ENCODE measurements at regions not wholly inside any gene's neighbourhood (a gene's known extent, or its start where the extent isn't known, plus 50 kb on each side); places are given as distances from the start of the nearest gene placed in this dataset.

DNA sequence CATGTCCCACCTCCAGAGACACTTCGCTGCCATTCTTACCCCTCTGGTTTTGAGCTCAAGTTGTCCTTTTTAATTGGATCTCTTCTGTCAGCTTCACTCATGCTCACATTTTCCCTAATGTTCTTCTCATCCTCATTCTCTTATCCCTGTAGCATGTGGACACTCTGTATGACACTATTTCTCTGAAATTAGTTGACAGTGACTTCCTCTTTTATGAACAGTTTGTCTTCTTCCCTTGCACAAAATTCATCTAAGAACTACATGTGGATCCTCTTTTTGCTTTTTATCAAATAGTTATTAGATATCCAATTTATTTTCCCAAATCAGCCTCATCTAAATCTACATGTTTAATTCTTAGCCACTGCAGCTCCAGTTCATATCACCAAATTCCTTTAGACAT, 676.2 kb downstream of the MAT2B start:
- DNase-seq (ENCODE audit: extremely low read depth, low read depth, low spot score), result no peak

DNA sequence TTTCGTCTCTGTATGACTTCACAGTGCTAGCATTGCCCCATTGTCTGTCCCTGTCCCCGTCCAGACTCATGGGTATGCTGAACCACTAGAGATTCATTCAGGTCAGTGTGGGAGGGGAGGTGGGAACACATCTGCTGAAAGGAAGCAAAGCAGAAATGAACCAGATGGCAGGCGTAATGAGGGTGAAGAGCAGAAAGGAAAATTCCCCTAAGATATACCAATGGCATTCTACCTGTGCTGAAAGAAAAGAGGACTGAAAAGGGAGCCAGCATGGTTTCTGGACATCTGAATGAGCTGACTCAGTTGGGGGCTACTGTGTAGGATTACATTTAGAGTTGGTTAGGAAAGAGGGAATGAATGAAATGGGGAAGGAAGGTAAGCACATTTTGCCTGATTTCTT, 678.7 kb downstream of the MAT2B start:
- DNase-seq (ENCODE audit: extremely low read depth, low read depth, low spot score), result no peak

DNA sequence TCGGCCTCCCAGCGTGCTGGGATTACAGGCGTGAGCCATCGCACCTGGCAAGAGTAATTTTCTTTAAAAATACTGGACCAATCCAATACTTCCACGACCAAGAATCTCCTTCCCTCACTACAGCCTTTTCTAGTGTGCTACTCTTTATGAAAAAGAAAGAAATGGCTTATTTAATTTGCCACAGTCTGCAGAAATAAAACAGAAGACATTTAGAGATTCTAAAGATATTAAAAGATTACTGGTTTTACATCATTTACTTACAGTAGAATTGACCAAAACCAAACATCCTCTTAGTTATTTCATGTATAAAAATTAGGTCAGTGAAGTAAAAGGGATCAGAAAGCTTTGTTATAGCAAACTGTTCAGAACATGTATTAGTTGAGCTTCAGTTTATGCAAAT, 679.6 kb downstream of the MAT2B start:
- no peak for DNase-seq (ENCODE audit: extremely low read depth, low read depth, low spot score)

DNA sequence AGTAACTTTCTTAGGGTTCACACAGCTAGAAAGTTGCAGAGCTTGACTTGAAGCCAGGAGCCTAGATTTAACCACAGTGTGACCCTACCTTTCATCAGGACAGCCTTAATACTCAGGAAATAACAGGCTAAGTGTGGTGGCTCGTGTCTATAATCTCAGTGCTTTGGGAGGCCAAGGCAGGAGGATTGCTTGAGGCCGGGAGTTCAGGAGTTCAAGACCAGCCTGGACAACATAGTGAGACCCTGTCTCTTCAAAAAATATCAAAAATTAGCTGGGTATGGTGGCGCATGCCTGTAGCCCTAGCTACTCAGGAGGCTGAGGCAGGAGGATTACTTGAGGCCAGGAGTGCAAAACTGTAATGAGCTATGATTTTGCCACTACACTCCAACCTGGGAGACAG, 681.1 kb downstream of the MAT2B start:
- DNase-seq (ENCODE audit: extremely low read depth, low read depth, low spot score), result no peak

DNA sequence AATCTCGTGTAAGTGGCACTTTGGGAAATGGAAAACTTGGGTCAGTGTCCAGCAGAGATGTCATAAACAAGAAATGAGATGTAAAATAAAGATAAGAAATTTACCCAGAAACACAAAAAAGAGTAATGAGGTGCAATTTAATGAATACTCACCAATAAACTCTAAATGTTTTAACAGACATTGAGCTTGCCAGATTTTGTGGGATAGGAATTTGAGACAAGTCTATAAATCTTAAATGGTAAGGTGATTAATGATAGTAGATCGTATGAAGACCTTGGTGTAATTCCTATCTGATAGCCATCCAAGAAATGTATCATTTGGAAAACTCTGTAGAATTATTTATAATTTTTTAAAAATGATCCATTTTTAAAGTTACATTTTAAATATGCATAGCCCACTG, 682.4 kb downstream of the MAT2B start:
- no peak for DNase-seq (ENCODE audit: extremely low read depth, low read depth, low spot score)

DNA sequence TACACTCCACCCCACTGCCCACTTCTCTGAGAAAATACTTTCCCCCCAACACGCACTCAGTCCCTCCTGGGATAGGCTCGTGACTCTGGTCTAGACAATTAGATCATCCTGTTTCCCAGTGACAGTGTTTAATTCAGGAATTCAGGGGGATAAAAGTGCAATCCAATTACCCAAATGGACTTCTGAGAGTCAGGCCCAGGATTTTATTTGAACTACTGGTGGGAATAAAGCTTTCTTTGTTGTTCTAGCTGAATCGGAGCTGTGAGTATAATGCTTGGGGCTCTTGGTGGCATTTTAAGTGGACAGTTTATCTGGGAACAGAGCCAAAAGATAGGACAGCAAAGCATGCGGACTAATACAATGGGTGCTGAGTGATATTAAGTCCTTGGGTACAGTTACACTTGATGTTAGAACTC, 683.3 kb downstream of the MAT2B start:
- DNase-seq (ENCODE audit: extremely low read depth, low read depth, low spot score), result no peak

DNA sequence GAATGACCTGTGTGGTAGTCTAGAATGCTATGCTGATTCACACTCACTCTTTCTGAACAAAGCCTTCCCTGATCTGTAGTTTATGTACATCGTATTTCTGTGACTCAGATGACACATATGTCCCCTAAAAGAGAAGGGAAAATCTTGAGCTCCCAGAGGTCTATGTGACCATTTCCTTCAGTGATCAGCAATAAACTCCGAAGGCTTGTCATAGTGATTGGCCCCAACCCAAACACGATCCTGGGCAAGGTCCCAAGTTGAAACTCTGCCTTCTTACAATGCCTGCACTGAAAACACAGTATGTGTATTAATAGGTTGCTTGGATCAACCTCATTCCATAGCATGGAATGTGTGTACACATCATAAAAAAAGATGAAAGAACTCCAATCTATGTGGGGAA, 685.8 kb downstream of the MAT2B start:
- DNase-seq (ENCODE audit: extremely low read depth, low read depth, low spot score), result no peak

DNA sequence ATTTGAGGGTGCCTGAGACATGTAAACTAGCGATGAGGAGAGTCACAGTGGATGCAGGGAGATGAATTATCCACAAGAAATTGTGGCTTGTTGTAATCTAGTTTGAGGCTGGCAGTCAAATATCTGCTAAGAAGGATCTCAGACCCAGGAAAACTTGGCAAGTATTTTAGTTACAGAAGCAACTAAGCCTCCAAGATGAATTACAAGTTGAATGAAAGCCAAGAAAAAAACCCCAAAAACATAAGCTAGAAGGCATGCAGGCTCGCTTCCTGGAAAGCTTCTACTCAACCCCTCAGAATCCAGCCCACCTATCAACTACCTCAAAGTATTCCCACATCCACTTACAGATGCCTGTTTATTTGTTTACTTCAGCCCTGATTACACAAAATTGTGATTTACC, 696.9 kb downstream of the MAT2B start:
- no peak for DNase-seq (ENCODE audit: extremely low read depth, low read depth, low spot score)

DNA sequence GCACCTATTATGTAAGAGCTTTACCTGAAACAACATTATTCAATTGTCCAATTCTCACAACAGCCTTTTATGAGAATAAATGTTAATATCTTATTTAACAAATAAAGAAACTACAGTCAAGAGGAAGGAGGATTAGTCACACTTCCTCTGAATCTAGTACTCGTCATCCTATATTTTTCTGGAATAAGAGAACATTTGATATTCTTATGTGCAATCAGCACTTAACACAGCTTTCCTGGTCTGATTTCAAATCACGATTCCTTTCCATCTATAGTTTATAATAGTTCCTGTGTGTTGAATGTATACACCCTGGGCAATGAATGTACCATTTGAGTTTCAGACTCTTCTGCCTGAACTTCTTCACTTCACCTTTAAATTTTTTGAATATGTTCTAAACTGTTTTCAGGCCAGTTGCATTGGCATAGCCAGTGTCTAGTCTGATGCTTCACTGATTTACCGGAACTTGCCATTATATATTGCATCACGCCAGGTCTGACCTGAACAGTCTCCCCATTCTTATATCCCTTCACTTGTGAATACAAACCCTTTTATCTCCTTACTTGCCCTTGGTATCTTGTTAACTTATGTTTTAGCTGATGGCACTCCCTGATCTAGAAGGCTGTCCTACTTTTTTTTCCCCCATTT, 698.3 kb downstream of the MAT2B start:
- no peak for DNase-seq (ENCODE audit: extremely low read depth, low read depth, low spot score)

DNA sequence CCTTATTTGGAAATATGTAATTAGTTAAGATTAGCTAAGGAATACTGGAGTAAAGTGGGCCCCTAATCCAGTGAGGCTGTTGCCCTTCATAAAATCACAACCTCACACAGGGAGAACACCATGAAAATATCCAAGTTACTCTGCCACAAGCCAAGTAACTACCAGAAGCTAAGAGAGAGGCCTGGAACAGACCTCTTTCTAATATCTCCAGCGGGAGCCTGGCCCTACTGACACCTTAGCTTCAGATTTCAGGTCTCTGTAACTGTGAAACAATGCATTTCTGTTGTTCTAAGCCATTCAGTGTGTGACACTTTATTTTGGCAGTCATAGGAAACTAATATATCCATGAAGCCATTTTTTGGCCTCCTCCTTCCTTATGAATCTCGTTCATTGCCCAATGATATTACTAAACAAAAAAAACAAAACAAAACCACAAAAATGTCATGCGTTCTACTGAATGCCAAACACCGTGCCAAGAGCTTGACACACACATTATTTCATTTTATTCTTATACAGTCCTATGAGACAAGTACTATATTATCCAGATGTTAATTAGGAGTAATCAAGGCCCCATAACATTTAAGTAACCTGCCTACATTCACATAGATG, 699.0 kb downstream of the MAT2B start:
- no peak for DNase-seq (ENCODE audit: extremely low read depth, low read depth, low spot score)

DNA sequence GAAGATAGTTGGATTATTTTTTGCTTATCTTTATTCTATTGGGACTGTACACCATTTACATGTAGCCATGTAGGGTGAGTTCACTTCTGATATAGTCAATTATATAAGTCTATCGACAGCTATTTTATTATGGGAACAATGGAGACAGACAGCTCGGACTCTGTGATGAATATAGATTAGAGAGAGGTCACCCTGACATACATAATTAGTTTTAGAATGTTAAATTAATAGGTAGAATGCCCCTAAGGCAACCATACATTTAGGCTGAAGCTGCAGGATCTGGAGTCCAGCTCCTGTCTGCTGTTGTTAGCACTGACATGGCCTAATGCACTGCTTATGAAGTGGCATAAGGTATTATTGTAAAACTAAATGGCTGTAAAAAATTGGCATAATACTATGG, 700.8 kb downstream of the MAT2B start:
- no peak for DNase-seq (ENCODE audit: extremely low read depth, low read depth, low spot score)

DNA sequence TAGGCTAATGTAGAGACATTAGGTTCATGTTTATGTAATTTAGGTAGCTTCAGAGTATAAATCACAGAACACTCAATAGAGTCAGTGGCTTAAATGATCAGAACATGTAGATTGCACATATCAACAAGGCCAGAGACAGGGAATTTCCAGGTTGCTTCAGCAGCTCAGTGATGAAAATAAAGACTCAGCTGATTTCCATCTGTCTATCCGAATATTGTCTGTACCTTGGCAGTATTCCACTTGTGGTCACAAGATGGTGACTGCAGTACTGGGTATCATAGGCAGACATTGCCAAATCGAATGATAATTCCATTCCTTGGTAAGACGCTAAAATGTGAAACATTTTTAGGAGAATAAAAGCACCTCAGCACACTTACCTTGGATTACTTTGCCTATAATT, 702.2 kb downstream of the MAT2B start:
- no peak for DNase-seq (ENCODE audit: extremely low read depth, low read depth, low spot score)

DNA sequence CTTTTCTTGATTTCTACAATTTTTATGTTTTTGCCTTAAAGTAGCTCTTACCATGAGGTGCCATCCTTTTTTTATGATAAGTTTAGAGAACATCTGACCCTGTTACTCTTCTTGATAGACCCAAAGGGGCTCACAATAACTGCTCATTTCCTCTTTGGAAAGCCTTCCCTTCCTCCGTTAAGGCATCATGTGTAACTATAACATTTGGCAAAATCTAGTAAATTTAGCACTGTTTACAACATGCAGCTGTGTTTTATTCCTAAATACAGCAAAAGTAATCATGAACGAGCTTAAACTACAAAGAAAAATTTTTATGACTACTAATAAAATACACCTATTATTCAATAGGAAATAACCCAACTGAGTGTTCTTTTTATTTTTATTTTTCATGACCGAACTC, 705.1 kb downstream of the MAT2B start:
- DNase-seq (ENCODE audit: extremely low read depth, low read depth, low spot score), result no peak

DNA sequence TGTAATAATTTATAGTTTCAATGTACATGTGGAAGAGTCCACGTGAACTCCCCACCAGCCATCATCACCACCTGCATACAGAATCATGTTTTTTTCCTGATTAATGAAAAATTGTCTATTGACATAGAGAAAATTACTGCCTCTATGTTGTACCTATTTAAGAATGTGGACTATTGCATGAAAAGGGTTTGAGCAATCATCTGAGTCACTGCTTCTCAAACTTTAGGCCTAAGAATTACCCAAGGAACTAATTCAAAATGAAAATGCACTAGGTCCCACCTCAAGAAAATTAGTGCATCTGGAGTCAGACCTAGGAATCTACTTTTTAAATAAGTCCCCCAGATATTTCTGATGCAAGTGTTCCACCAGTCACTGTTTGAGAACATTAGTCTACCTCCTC, 709.3 kb downstream of the MAT2B start:
- no peak for DNase-seq (ENCODE audit: extremely low read depth, low read depth, low spot score)

DNA sequence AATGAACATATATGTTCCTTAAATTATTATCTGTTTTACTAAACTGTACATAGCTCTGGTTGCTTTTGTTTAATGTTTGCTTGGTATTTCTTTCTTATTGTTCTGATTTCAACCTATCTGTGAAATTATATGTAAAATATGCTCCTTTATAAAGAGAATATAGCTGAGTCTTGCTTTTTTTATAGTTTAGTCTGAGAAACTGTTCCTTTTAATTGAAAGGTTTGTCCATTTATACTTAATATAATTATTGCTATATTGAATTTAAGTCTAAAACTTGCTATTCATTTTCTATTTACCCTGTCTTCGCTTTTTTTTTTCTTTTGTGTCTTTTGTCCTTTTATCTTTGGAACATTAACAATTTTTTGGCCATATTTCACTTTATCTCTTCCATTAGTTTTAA, 712.0 kb downstream of the MAT2B start:
- no peak for DNase-seq (ENCODE audit: extremely low read depth, low read depth, low spot score)

DNA sequence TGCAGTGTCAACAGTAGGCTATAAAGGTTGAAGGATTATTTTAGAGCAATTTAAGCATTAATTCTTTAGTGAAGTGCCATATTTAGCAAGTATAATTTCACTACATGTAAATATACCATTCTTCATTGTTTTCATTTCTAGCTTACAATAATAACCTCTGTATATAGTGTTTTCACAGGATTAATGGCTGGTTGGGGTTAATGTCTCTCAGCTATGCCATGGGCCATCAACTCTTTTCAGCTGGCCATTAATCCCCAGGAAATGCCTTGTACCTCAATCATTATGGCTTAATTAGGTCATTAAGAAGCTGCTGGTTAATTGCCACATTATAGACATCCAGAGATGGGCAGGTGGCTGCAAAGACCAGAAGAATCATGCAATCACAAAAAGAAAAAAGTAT, 715.1 kb downstream of the MAT2B start:
- DNase-seq (ENCODE audit: extremely low read depth, low read depth, low spot score), result no peak

DNA sequence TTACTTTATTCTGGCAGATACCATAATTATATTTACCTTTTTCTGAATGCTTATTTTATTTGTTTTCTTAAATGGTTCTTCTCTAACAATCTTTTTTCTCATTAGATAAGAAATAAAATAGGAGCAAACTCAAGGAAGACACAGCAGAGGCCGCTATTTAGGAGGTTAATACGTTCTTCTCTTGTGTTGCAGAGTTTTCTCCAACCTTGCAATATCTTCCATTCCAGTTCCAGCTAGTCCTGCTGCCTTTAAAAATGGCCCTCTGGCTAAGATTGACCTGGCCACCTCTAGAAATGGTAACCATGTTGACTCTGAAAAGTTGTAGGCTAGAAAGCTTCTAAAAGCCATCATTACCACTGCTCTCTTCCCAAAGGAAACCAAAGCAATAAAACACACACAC, 718.8 kb downstream of the MAT2B start:
- no peak for DNase-seq (ENCODE audit: extremely low read depth, low read depth, low spot score)

DNA sequence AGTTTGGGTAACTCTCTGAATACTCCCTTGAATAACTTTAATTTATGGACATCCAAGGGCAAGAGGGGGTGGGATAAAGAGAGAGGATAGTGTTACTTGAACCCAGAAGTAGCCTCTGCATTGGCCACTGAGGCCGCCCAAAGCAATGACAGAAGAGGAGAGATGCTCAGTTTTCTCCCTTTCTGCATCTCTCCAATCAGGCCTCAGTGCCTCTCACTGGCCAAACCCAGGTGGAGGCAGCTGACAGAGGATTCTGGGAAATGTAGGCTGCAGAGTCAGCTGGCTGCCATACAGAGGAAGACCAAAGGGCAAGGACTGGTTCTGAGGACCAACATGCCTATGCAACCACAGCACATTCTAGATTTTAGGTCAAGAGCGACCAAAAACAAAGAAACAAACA, 719.4 kb downstream of the MAT2B start:
- no peak for DNase-seq (ENCODE audit: extremely low read depth, low read depth, low spot score)

DNA sequence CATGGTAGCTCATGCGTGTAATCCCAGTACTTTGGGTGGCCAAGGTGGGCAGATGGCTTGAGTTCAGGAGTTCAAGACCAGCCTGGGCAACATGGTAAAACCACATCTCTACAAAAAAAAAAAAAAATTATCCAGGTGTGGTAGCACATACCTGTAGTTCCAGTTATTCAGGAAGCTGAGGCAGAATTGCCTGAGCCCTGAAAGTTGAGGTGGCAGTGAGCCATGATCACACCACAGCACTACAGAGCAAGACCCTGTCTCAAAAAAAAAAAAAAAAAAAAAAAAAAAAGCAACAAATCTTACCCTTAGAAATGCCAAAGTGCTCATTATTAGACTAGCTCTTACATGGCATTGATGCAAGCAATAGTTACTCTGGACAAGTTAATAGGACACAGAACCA, 724.9 kb downstream of the MAT2B start:
- DNase-seq (ENCODE audit: extremely low read depth, low read depth, low spot score), result no peak

DNA sequence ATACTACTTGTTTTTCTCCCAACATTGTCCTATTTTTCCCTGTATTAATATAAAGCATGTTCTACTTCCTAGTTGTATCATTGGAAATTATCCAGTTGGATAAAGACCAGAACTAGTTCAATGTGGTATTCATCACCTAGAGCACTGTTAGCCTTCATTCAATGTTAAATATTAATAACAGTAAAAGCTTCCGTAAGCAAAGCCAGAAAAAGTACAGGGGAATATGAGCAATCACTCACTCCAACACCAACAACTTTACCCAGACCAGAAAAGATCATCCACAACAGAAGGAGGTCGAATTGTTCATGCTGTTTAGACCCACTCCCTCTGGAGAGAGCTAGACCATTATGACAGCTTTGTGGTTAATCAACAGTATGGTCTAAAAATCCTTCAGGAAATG, 728.4 kb downstream of the MAT2B start:
- DNase-seq (ENCODE audit: extremely low read depth, low read depth, low spot score), result no peak

DNA sequence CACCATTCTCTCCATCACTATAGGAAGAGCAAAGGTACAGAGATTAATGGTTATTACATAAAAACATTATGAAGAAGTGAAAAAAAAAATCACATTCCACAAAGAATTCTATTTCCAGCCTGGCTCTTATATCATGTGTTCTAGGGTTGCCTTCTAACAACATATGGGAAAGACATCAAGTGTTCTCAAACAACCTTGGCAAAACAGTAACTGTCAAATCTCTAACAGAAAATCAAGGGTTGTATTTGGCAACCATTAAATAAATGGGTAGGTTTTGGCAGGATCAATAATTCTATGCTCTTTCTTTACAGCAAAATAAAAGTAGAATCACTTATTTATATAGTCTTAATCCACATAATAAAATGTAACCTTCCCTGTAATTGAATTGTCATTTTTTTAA, 728.9 kb downstream of the MAT2B start:
- DNase-seq (ENCODE audit: extremely low read depth, low read depth, low spot score), result no peak

DNA sequence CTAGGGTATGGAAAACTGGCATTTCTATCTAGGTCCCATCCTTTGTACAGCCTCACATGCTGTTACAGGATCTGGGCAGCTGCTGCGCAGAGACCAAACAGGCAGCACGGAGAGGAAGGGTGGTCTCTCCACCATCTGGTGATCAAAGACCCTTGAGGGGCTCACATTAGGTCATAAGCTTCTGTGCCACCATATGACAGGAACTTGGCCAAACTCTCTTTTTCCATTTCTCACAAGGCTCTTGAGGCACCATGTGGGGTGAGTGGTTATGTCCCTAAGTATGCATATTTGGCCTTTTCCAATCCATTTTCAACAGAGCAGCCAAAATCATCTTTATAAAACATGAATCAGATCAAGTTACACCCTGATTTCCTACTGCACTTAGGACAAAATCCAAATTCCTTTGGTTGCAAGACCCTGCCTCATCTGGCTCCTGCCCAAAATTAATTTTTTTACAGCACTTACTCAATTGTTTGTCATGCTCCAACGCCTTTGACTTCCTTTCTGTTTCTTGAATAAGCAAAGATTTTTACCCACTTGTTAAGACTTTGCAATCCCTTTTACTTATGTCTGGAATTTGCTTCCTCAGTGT, 730.0 kb downstream of the MAT2B start:
- no peak for DNase-seq (ENCODE audit: extremely low read depth, low read depth, low spot score)

DNA sequence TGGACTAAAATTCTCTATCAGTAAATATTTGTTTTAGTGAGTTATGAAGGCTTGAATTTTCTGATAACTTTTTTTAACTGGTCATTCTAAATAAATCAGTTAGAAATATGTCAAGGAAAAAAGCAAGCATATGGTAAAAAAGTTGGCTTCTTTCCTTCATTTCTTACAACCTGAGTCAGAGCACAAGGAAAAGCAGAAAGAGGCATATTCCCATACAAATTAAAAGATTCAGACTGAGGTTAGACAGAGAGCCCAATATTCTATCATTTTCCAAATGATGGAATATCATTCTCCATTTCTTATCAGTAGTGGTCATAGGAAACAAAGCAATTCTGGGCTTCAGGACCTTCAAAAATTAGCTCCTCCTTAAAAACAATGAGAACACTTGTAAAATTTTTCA, 732.1 kb downstream of the MAT2B start:
- no peak for DNase-seq (ENCODE audit: extremely low read depth, low read depth, low spot score)
